ENCODE measurements at regions not wholly inside any gene's neighbourhood (a gene's known extent, or its start where the extent isn't known, plus 50 kb on each side); places are given as distances from the start of the nearest gene placed in this dataset.
"Not testable (repeated sequence)": the region's sequence is repeated elsewhere in the genome, so short reads cannot be mapped to it uniquely, and the experiment has no call there.

DNA sequence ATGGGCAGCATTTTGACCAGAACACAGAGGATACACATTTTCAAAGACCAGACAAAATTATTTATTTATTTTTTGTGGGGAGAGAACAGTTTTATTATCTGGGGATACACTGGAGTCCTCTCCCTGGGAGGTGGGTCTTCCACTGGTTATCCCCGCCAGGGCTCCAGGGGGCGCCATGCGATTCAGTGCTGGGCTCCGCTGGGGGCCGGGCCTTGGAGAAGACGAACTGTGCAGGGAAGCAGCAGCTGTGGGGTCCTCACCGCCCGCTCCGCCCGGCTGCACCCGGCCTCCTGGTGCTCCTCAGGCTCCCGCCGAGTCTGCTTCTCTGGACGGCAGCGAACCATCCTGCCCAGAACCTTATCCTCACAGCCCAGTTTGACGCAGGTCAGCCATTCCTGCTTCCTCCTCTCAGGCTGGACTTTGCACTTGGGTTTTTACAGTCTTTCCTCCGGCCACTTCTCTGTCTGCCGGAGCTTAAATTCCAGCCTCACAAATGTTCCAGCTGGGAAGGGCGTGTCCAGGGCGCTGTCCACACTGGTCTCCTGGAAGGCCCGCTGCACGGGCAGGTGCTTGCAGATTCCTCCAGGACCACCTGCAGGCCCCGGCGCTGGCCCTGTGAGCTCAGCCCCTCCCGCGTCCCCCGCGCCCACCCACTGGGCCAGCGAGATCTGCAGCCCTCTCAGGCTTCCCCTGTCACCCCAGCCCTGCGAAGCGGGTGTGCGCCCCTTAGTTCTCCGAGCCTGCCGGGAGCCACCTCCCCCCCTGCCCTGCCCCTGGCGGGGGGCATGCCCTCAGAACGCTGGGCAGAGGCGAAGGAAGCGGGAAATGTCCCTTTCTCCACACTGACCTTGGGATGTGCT, 1830.0 kb upstream of the DEFB115 start:
- Histone ChIP-seq H3K9me3 (ENCODE audit: insufficient read depth, low read depth, low read length) (peaks cover 19% of the 10 kb centered on the region), H4K8ac (ENCODE audit: low read depth, low read length) (no peak overlapping the region), H2AK5ac (ENCODE audit: low read length) (no peak overlapping the region), H3K18ac (ENCODE audit: low read length) (no peak overlapping the region), H3K27me3 (ENCODE audit: insufficient read depth, low read length) (no peaks in the 10 kb centered on the region), H3K4ac (ENCODE audit: low read depth, low read length) (no peak overlapping the region), H3K27ac (ENCODE audit: low read depth, low read length) (no peak overlapping the region), H4K91ac (ENCODE audit: low read depth, low read length) (no peak overlapping the region), H3K79me1 (ENCODE audit: low read length) (no peaks in the 10 kb centered on the region), H2BK12ac (ENCODE audit: low read length) (no peak overlapping the region), H3K9ac (ENCODE audit: low read length) (no peak overlapping the region), H3K79me2 (ENCODE audit: control insufficient read depth, insufficient read depth, low read length, poor library complexity) (no peaks in the 10 kb centered on the region), H3K36me3 (ENCODE audit: control insufficient read depth in 1 of 2, insufficient read depth in 2 of 2, low read length in 2 of 2) (no peaks in the 10 kb centered on the region), H2AFZ (ENCODE audit: insufficient read depth, low read length, poor library complexity) (no peak overlapping the region), H3K4me2 (ENCODE audit: low read length) (no peak overlapping the region), H3K4me3 (ENCODE audit: low read depth, low read length) (no peak overlapping the region), H2BK120ac (ENCODE audit: insufficient read depth, low read length, poor library complexity) (no peak overlapping the region), H2BK5ac (ENCODE audit: low read depth, low read length, poor library complexity) (no peak overlapping the region), H3K23ac (ENCODE audit: low read length) (no peak overlapping the region), H3K14ac (ENCODE audit: low read length) (no peak overlapping the region), H4K12ac (ENCODE audit: low read depth, low read length) (no peak overlapping the region), H3K4me1 (ENCODE audit: control insufficient read depth in 1 of 2, insufficient read depth in 2 of 2, low read length in 2 of 2) (no peaks in the 10 kb centered on the region)
- DNase-seq = no peak
- WGBS (ENCODE audit: extremely low coverage, insufficient coverage, insufficient read length) = no CpG with 5 or more reads among the region's 38 CpGs

GRCh38 chr20:29430531-29430930, 1826.9 kb upstream of the DEFB115 start:
- H3K4me2 ChIP-seq (ENCODE audit: low read length) = no peak overlapping the region
- H3K9me3 ChIP-seq (ENCODE audit: insufficient read depth, low read depth, low read length) = peaks cover 14% of the 10 kb centered on the region
- H2BK120ac ChIP-seq (ENCODE audit: insufficient read depth, low read length, poor library complexity) = no peak overlapping the region
- no peak overlapping the region for H4K12ac ChIP-seq (ENCODE audit: low read depth, low read length)
- no peaks in the 10 kb centered on the region for H3K4me1 ChIP-seq (ENCODE audit: control insufficient read depth in 1 of 2, insufficient read depth in 2 of 2, low read length in 2 of 2)
- no peak overlapping the region for H4K8ac ChIP-seq (ENCODE audit: low read depth, low read length)
- H3K79me1 ChIP-seq (ENCODE audit: low read length) = no peaks in the 10 kb centered on the region
- no peak overlapping the region for H3K9ac ChIP-seq (ENCODE audit: low read length)
- H3K36me3 ChIP-seq (ENCODE audit: control insufficient read depth in 1 of 2, insufficient read depth in 2 of 2, low read length in 2 of 2) = no peaks in the 10 kb centered on the region
- WGBS (ENCODE audit: extremely low coverage, insufficient coverage, insufficient read length) = no CpG with 5 or more reads among the region's 43 CpGs
- no peaks in the 10 kb centered on the region for H3K79me2 ChIP-seq (ENCODE audit: control insufficient read depth, insufficient read depth, low read length, poor library complexity)
- H3K4me3 ChIP-seq (ENCODE audit: low read depth, low read length) = no peak overlapping the region
- H3K18ac ChIP-seq (ENCODE audit: low read length) = no peak overlapping the region
- no peak overlapping the region for H2AK5ac ChIP-seq (ENCODE audit: low read length)
- no peak for DNase-seq
- no peaks in the 10 kb centered on the region for H3K27me3 ChIP-seq (ENCODE audit: insufficient read depth, low read length)
- H2BK12ac ChIP-seq (ENCODE audit: low read length) = no peak overlapping the region
- H4K91ac ChIP-seq (ENCODE audit: low read depth, low read length) = no peak overlapping the region
- H3K14ac ChIP-seq (ENCODE audit: low read length) = no peak overlapping the region
- no peak overlapping the region for H3K27ac ChIP-seq (ENCODE audit: low read depth, low read length)
- H2BK5ac ChIP-seq (ENCODE audit: low read depth, low read length, poor library complexity) = no peak overlapping the region
- no peak overlapping the region for H2AFZ ChIP-seq (ENCODE audit: insufficient read depth, low read length, poor library complexity)
- no peak overlapping the region for H3K4ac ChIP-seq (ENCODE audit: low read depth, low read length)
- H3K23ac ChIP-seq (ENCODE audit: low read length) = no peak overlapping the region

- peaks cover 22% of the 10 kb centered on the region for H3K9me3 ChIP-seq (ENCODE audit: insufficient read depth, low read depth, low read length)
- H3K4me1 ChIP-seq (ENCODE audit: control insufficient read depth in 1 of 2, insufficient read depth in 2 of 2, low read length in 2 of 2); H4K8ac ChIP-seq (ENCODE audit: low read depth, low read length); H3K23ac ChIP-seq (ENCODE audit: low read length); H2AK5ac ChIP-seq (ENCODE audit: low read length); DNase-seq; H4K12ac ChIP-seq (ENCODE audit: low read depth, low read length); H3K27me3 ChIP-seq (ENCODE audit: insufficient read depth, low read length); H3K4me3 ChIP-seq (ENCODE audit: low read depth, low read length); H3K79me2 ChIP-seq (ENCODE audit: control insufficient read depth, insufficient read depth, low read length, poor library complexity); H3K4me2 ChIP-seq (ENCODE audit: low read length); H2BK5ac ChIP-seq (ENCODE audit: low read depth, low read length, poor library complexity); H3K4ac ChIP-seq (ENCODE audit: low read depth, low read length); H3K18ac ChIP-seq (ENCODE audit: low read length); H3K27ac ChIP-seq (ENCODE audit: low read depth, low read length); H3K79me1 ChIP-seq (ENCODE audit: low read length); H3K9ac ChIP-seq (ENCODE audit: low read length); H2AFZ ChIP-seq (ENCODE audit: insufficient read depth, low read length, poor library complexity); H3K14ac ChIP-seq (ENCODE audit: low read length); H2BK120ac ChIP-seq (ENCODE audit: insufficient read depth, low read length, poor library complexity); H4K91ac ChIP-seq (ENCODE audit: low read depth, low read length); H3K36me3 ChIP-seq (ENCODE audit: control insufficient read depth in 1 of 2, insufficient read depth in 2 of 2, low read length in 2 of 2); H2BK12ac ChIP-seq (ENCODE audit: low read length): not testable (repeated sequence)
- WGBS (ENCODE audit: extremely low coverage, insufficient coverage, insufficient read length) = no CpG with 5 or more reads among the region's 3 CpGs
Measured at GRCh38 chr20:29440721-29441120, 1816.7 kb upstream of the DEFB115 start.

DNA sequence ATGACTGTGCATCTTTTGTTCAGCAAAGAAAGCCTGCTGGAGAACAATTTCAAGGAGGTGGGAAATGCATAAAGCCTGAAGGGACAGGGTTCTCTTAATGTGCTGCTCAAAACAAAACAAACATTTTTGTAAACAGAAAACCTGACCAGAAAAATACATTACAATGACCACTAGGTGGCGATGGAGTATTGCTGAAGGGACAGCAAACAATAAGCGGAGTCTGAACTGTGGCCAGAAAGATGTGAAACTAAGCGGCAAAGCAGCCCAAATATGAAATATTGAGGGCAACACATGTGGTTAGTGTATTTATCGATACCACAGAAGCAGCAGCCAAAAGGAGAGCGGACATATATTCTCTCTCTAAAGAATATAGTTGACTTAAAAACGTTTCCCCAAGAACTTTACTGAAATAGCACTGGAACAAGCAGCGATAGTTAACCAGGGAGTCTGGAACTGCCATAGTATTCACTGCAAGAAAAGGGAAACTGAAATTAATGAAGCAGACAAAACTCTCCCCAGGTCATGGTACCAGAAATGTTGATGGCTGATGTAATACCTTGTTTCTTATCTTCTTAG, 1814.2 kb upstream of the DEFB115 start:
- not testable (repeated sequence) for H3K79me1 ChIP-seq (ENCODE audit: low read length); H3K4me1 ChIP-seq (ENCODE audit: control insufficient read depth in 1 of 2, insufficient read depth in 2 of 2, low read length in 2 of 2)
- no CpG with 5 or more reads among the region's 7 CpGs for WGBS (ENCODE audit: extremely low coverage, insufficient coverage, insufficient read length)

More for the DNA sequence above, 1814.2 kb upstream of the DEFB115 start:
- peak in 1 of 2 donors; percentile 73 for DNase-seq
- H3K27me3 ChIP-seq (ENCODE audit: insufficient read depth, low read length); H3K27ac ChIP-seq (ENCODE audit: low read depth, low read length); H4K12ac ChIP-seq (ENCODE audit: low read depth, low read length); H3K18ac ChIP-seq (ENCODE audit: low read length); H2AFZ ChIP-seq (ENCODE audit: insufficient read depth, low read length, poor library complexity); H3K23ac ChIP-seq (ENCODE audit: low read length); H4K91ac ChIP-seq (ENCODE audit: low read depth, low read length); H4K8ac ChIP-seq (ENCODE audit: low read depth, low read length); H3K36me3 ChIP-seq (ENCODE audit: control insufficient read depth in 1 of 2, insufficient read depth in 2 of 2, low read length in 2 of 2); H2BK120ac ChIP-seq (ENCODE audit: insufficient read depth, low read length, poor library complexity); H3K4ac ChIP-seq (ENCODE audit: low read depth, low read length); H2AK5ac ChIP-seq (ENCODE audit: low read length); H2BK5ac ChIP-seq (ENCODE audit: low read depth, low read length, poor library complexity); H3K79me2 ChIP-seq (ENCODE audit: control insufficient read depth, insufficient read depth, low read length, poor library complexity); H3K4me2 ChIP-seq (ENCODE audit: low read length); H3K14ac ChIP-seq (ENCODE audit: low read length); H3K9ac ChIP-seq (ENCODE audit: low read length); H2BK12ac ChIP-seq (ENCODE audit: low read length); H3K4me3 ChIP-seq (ENCODE audit: low read depth, low read length): not testable (repeated sequence)
- H3K9me3 ChIP-seq (ENCODE audit: insufficient read depth, low read depth, low read length) = peaks cover 25% of the 10 kb centered on the region
